ENCODE measurements at regions not wholly inside any gene's neighbourhood (a gene's known extent, or its start where the extent isn't known, plus 50 kb on each side); places are given as distances from the start of the nearest gene placed in this dataset.

DNA sequence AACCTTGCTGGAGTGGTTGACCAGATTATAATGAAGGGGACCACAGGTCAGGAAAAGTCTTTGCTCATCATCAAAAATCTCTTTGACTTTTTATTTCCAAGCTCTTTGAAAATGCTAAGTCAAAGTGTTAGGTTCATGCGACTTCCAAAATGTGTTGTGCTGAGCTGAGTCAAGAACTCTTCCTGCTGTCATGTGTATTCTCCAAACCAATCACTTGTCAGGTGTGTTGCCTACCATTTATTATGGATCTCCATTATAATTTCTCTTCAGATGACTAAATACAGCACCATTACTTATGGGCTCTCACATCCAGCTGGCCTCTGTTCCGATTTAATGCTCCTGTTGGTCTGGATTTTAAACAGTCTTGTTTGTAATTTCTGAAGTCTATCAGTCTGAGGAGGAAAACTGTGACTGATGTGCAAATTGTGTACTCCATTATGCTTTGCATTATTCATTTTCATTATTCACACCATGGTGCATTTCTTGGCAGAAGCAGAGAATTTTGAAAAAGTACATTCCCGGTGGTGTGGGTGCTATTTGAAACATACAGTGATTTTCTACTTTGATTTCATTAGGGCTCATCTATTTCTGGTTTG lies 562.5 kb downstream of the LMO7 start:
- H3K4me2 ChIP-seq (ENCODE audit: control insufficient read depth, extremely low read depth, insufficient read depth, low read depth, low read length) = no peak overlapping the region
- TF ChIP-seq, protein P1, sequence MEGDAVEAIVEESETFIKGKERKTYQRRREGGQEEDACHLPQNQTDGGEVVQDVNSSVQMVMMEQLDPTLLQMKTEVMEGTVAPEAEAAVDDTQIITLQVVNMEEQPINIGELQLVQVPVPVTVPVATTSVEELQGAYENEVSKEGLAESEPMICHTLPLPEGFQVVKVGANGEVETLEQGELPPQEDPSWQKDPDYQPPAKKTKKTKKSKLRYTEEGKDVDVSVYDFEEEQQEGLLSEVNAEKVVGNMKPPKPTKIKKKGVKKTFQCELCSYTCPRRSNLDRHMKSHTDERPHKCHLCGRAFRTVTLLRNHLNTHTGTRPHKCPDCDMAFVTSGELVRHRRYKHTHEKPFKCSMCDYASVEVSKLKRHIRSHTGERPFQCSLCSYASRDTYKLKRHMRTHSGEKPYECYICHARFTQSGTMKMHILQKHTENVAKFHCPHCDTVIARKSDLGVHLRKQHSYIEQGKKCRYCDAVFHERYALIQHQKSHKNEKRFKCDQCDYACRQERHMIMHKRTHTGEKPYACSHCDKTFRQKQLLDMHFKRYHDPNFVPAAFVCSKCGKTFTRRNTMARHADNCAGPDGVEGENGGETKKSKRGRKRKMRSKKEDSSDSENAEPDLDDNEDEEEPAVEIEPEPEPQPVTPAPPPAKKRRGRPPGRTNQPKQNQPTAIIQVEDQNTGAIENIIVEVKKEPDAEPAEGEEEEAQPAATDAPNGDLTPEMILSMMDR (optimal IDR thresholded peaks at IDR 0.05 in 1 of 3, IDR thresholded peaks at IDR 0.05 in 1 of 3, conservative IDR thresholded peaks at IDR 0.05 in 1 of 3; ENCODE audit: extremely low read depth in 1 of 3, insufficient read depth in 2 of 3, low read length in 3 of 3) = no peak
- no peak for TF ChIP-seq EZH2 (IDR thresholded peaks at IDR 0.05; ENCODE audit: low read length)
- H3K36me3 ChIP-seq (ENCODE audit: control insufficient read depth in 2 of 2, extremely low read depth in 1 of 2, insufficient read depth in 2 of 2, low read length in 2 of 2) = no peaks in the 10 kb centered on the region
- no peak overlapping the region for H3K9ac ChIP-seq (ENCODE audit: control insufficient read depth, extremely low read depth, insufficient read depth, low read length)
- no peaks in the 10 kb centered on the region for H4K20me1 ChIP-seq (ENCODE audit: control insufficient read depth, extremely low read depth, insufficient read depth, low read length)
- H3K9me3 ChIP-seq (ENCODE audit: control insufficient read depth, low read depth, low read length) = no peaks in the 10 kb centered on the region
- H3K9me1 ChIP-seq (ENCODE audit: control insufficient read depth, extremely low read depth, insufficient read depth, low read length) = no peaks in the 10 kb centered on the region
- H3K4me3 ChIP-seq (ENCODE audit: control insufficient read depth in 2 of 3, extremely low read depth in 1 of 3, insufficient read depth in 2 of 3, low read depth in 1 of 3, low read length in 3 of 3) = no peak overlapping the region
- H3K27me3 ChIP-seq (ENCODE audit: control insufficient read depth, extremely low read depth, insufficient read depth, low read length) = no peaks in the 10 kb centered on the region
- no peaks in the 10 kb centered on the region for H3K79me2 ChIP-seq (ENCODE audit: control insufficient read depth, insufficient read depth, low read length)
- DNase-seq (ENCODE audit: low read depth, low spot score) (no peak), FAIRE-seq (no peak)
- no peak overlapping the region for H2AFZ ChIP-seq (ENCODE audit: control insufficient read depth, low read length)
- H3K4me1 ChIP-seq (ENCODE audit: control insufficient read depth, extremely low read depth, insufficient read depth, low read length) = no peaks in the 10 kb centered on the region
- H3K27ac ChIP-seq (ENCODE audit: control insufficient read depth, insufficient read depth, low read length) = no peak overlapping the region
- dilution Hi-C loops (cut with MboI; ENCODE audit: extremely low pct_ligation_motif_present, low sequenced_read_pairs) = no loop called here

GRCh38 chr13:76189882-76190519 lies 553.9 kb downstream of the LMO7 start:
- H3K4me1 ChIP-seq (ENCODE audit: control insufficient read depth, extremely low read depth, insufficient read depth, low read length) = no peaks in the 10 kb centered on the region
- no peak for DNase-seq (ENCODE audit: low read depth, low spot score)
- H3K4me2 ChIP-seq (ENCODE audit: control insufficient read depth, extremely low read depth, insufficient read depth, low read depth, low read length) = no peak overlapping the region
- H2AFZ ChIP-seq (ENCODE audit: control insufficient read depth, low read length) = no peak overlapping the region
- TF ChIP-seq EZH2 (IDR thresholded peaks at IDR 0.05; ENCODE audit: low read length) = no peak
- TF ChIP-seq, protein P1 (optimal IDR thresholded peaks at IDR 0.05 in 1 of 3, IDR thresholded peaks at IDR 0.05 in 1 of 3, conservative IDR thresholded peaks at IDR 0.05 in 1 of 3; ENCODE audit: extremely low read depth in 1 of 3, insufficient read depth in 2 of 3, low read length in 3 of 3) = no peak
- H3K9ac ChIP-seq (ENCODE audit: control insufficient read depth, extremely low read depth, insufficient read depth, low read length) = no peak overlapping the region
- H3K9me1 ChIP-seq (ENCODE audit: control insufficient read depth, extremely low read depth, insufficient read depth, low read length) = no peaks in the 10 kb centered on the region
- no peak overlapping the region for H3K4me3 ChIP-seq (ENCODE audit: control insufficient read depth in 2 of 3, extremely low read depth in 1 of 3, insufficient read depth in 2 of 3, low read depth in 1 of 3, low read length in 3 of 3)
- H3K36me3 ChIP-seq (ENCODE audit: control insufficient read depth in 2 of 2, extremely low read depth in 1 of 2, insufficient read depth in 2 of 2, low read length in 2 of 2) = no peaks in the 10 kb centered on the region
- H3K27ac ChIP-seq (ENCODE audit: control insufficient read depth, insufficient read depth, low read length) = no peak overlapping the region
- H3K9me3 ChIP-seq (ENCODE audit: control insufficient read depth, low read depth, low read length) = no peaks in the 10 kb centered on the region
- H3K79me2 ChIP-seq (ENCODE audit: control insufficient read depth, insufficient read depth, low read length) = no peaks in the 10 kb centered on the region
- no peaks in the 10 kb centered on the region for H4K20me1 ChIP-seq (ENCODE audit: control insufficient read depth, extremely low read depth, insufficient read depth, low read length)
- dilution Hi-C loops (cut with MboI; ENCODE audit: extremely low pct_ligation_motif_present, low sequenced_read_pairs) = no loop called here
- H3K27me3 ChIP-seq (ENCODE audit: control insufficient read depth, extremely low read depth, insufficient read depth, low read length) = no peaks in the 10 kb centered on the region
- no peak for FAIRE-seq
